ENCODE measurements at regions not wholly inside any gene's neighbourhood (a gene's known extent, or its start where the extent isn't known, plus 50 kb on each side); places are given as distances from the start of the nearest gene placed in this dataset.

GRCh38 chr4:161132715-161133425 is 1030.9 kb downstream of the FSTL5 start:
- no peak for DNase-seq (ENCODE audit: low read depth, low spot score)

GRCh38 chr4:161121451-161121850 is 1042.3 kb downstream of the FSTL5 start:
- no peak for DNase-seq (ENCODE audit: low read depth, low spot score)

GRCh38 chr4:161101881-161102280 is 1061.9 kb downstream of the FSTL5 start:
- no peak for DNase-seq (ENCODE audit: low read depth, low spot score)

- no peak for DNase-seq (ENCODE audit: low read depth, low spot score)
Measured at GRCh38 chr4:161097821-161098220, 1066.0 kb downstream of the FSTL5 start.

GRCh38 chr4:161061046-161061445 is 1102.8 kb downstream of the FSTL5 start:
- no peak for DNase-seq (ENCODE audit: low read depth, low spot score)
